T-cell (primary cell): ENCODE measurements at regions not wholly inside any gene's neighbourhood (a gene's known extent, or its start where the extent isn't known, plus 50 kb on each side); places are given as distances from the start of the nearest gene placed in this dataset.

ENCODE experiments used
- ATAC-seq, 4 experiments: fragments of 200-7000 bp in 3 of 4; fragments of 150-1000 bp in 1 of 4; cut with Tn5 transposase; replicated peaks in 1 of 4; 1 replicate in 3 of 4; 2 replicates in 1 of 4; pipeline ENCODE4 v1.10.0; 2021; ENCODE audit warnings: moderate library complexity in 3 of 4, mild to moderate bottlenecking in 2 of 4, moderate number of reproducible peaks in 1 of 4
- CTCF ChIA-PET, 2 donors: fragments of 300-600 bp; sonication (Branson Sonifier 250); formaldehyde crosslinking; loops; one replicate each; lab custom pipeline; 2022; ENCODE audit warnings: antibody characterized with exemption in 2 of 2; lab: Charles Lee
- POLR2A ChIA-PET, 2 donors: fragments of 300-600 bp; sonication (Branson Sonifier 250); formaldehyde crosslinking; loops; one replicate each; lab custom pipeline; 2022; ENCODE audit warnings: antibody characterized with exemption in 2 of 2; lab: Charles Lee
- DNase-seq, 35 experiments: peaks; one replicate each; pipeline versions ENCODE4 v3.0.0 to v3.0.0-alpha.2; 2013 to 2023
- H3K27ac ChIP-seq: one replicate; pipeline ENCODE4 v1.5.1; 2013; ENCODE audit warnings: low read length
- H3K27me3 ChIP-seq, 2 experiments: replicated peaks in 1 of 2; 1 replicate in 1 of 2; 2 replicates in 1 of 2; pipeline versions ENCODE4 v1.6.1 to v1.7.0; 2013; ENCODE audit warnings: low read length in 1 of 2, mixed read lengths in 1 of 2; ENCODE audit not compliant: control insufficient read depth in 2 of 2, insufficient read depth in 2 of 2; ENCODE audit errors: extremely low read depth in 1 of 2
- H3K36me3 ChIP-seq, 2 donors: 1 replicate in 1 of 2; 2 replicates in 1 of 2; pipeline versions ENCODE4 v1.6.1 to v1.7.0; 2013; ENCODE audit warnings: low read length in 1 of 2; ENCODE audit not compliant: control insufficient read depth in 2 of 2, insufficient read depth in 1 of 2; ENCODE audit errors: extremely low read depth in 1 of 2
- H3K4me1 ChIP-seq, 2 experiments: 1 replicate in 1 of 2; 2 replicates in 1 of 2; pipeline versions ENCODE4 v1.6.1 to v1.7.0; 2013; ENCODE audit warnings: low read length in 2 of 2, mixed read lengths in 1 of 2; ENCODE audit not compliant: insufficient read depth in 2 of 2, control insufficient read depth in 1 of 2; ENCODE audit errors: extremely low read depth in 1 of 2
- H3K4me3 ChIP-seq, 2 donors: 1 replicate in 1 of 2; 2 replicates in 1 of 2; pipeline versions ENCODE4 v1.5.1 to v1.7.0; 2013; ENCODE audit warnings: mild to moderate bottlenecking in 2 of 2, low read length in 1 of 2, moderate library complexity in 1 of 2; ENCODE audit not compliant: control insufficient read depth in 1 of 2; ENCODE audit errors: extremely low read depth in 1 of 2
- H3K9me3 ChIP-seq: 2 replicates; pipeline ENCODE4 v1.7.0; 2013
- H3K27ac Mint-ChIP-seq, 2 donors: one replicate each; pipeline ENCODE4 v1.8.0; 2020 to 2021; ENCODE audit warnings: mild to moderate bottlenecking in 2 of 2, mixed read lengths in 2 of 2
- H3K27me3 Mint-ChIP-seq, 2 donors: one replicate each; pipeline ENCODE4 v1.8.0; 2021 to 2022; ENCODE audit warnings: mixed read lengths in 2 of 2
- H3K36me3 Mint-ChIP-seq: one replicate; pipeline ENCODE4 v1.8.0; 2021; ENCODE audit warnings: mixed read lengths
- H3K4me1 Mint-ChIP-seq, 3 donors: one replicate each; pipeline ENCODE4 v1.8.0; 2020 to 2022; ENCODE audit warnings: mixed read lengths in 3 of 3, mild to moderate bottlenecking in 1 of 3
- H3K4me3 Mint-ChIP-seq, 3 donors: one replicate each; pipeline ENCODE4 v1.8.0; 2020 to 2022; ENCODE audit warnings: mild to moderate bottlenecking in 3 of 3, mixed read lengths in 3 of 3, moderate library complexity in 3 of 3
- H3K9me3 Mint-ChIP-seq, 3 donors: one replicate each; pipeline ENCODE4 v1.8.0; 2020 to 2022; ENCODE audit warnings: mixed read lengths in 3 of 3
- WGBS: methylation state at CpG from one replicate; pipeline ENCODE4 v1.1.5; 2013; ENCODE audit warnings: missing lambda C conversion rate; ENCODE audit not compliant: insufficient coverage; 5-methylcytosine and 5-hydroxymethylcytosine counted together

DNA sequence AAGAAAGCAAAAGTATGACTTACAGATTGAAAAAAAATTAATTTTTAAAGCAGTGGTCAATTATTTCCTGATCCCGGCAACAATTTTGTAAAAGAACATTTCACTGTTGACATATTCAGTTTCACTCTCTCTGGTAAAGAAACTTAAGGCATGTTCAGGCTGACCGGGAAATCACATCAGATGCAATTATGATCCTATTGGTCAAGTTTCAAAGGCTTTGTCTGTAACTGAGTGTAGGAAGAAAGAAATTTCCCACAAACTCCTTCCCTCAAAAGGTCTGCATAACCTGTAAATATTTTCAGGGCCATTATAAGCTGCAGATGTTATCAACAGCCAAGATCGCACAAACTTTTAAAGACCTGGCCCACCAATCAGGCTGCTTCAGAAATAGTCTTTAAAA lies 205.4 kb upstream of the IGF1R start:
- H3K4me1 Mint-ChIP-seq = no peaks in the 10 kb centered on the region
- no CpG with 5 or more reads among the region's 3 CpGs for WGBS
- POLR2A ChIA-PET = no interaction called here

DNA sequence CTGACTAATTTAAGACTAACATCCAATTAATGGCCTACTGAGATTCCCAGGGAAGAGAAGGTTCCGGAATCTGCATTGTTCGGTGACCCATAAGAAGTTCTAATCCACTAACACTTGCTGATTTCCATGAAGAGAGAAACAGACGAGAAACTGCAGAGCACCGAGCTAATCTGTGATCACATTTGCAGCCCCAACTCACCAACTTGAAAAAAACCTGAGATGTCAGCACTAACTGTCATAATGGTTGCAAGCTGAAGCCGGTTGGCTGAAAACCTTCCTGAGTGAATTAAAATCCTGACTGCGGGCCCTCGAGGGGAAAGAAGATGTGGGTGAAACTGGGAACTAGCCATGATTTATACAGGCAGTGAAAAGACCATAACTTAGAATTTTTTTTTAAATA lies 204.8 kb upstream of the IGF1R start:
- POLR2A ChIA-PET = no interaction called here
- CTCF ChIA-PET = no interaction called here
- Histone ChIP-seq H3K36me3 (no peaks in the 10 kb centered on the region), H3K9me3 (no peaks in the 10 kb centered on the region), H3K4me3 (no peak overlapping the region), H3K4me1 (no peaks in the 10 kb centered on the region), H3K27me3 (peaks cover 0 to 18% of the 10 kb centered on the region in 2 experiments), H3K27ac (no peak overlapping the region)
- no peak for DNase-seq
- 86% methylated on average over 5 of the region's 7 CpGs for WGBS
- no peaks in the 10 kb centered on the region for H3K36me3 Mint-ChIP-seq
- H3K4me1 Mint-ChIP-seq = no peaks in the 10 kb centered on the region
- peaks cover 14 to 19% of the 10 kb centered on the region in 2 donors for H3K27me3 Mint-ChIP-seq
- no peak overlapping the region for H3K4me3 Mint-ChIP-seq
- ATAC-seq = no peak
- H3K27ac Mint-ChIP-seq = no peak overlapping the region
- no peaks in the 10 kb centered on the region for H3K9me3 Mint-ChIP-seq

More for the DNA sequence above, 205.4 kb upstream of the IGF1R start:
- Histone ChIP-seq H3K4me1 (no peaks in the 10 kb centered on the region), H3K27ac (no peak overlapping the region), H3K4me3 (no peak overlapping the region), H3K27me3 (peaks cover 0 to 18% of the 10 kb centered on the region in 2 experiments), H3K36me3 (no peaks in the 10 kb centered on the region), H3K9me3 (no peaks in the 10 kb centered on the region)
- Mint-ChIP-seq H3K9me3 (no peaks in the 10 kb centered on the region), H3K36me3 (no peaks in the 10 kb centered on the region), H3K4me3 (no peak overlapping the region), H3K27ac (no peak overlapping the region), H3K27me3 (peaks cover 14 to 19% of the 10 kb centered on the region in 2 donors)
- CTCF ChIA-PET = no interaction called here
- DNase-seq = no peak
- ATAC-seq = no peak

DNA sequence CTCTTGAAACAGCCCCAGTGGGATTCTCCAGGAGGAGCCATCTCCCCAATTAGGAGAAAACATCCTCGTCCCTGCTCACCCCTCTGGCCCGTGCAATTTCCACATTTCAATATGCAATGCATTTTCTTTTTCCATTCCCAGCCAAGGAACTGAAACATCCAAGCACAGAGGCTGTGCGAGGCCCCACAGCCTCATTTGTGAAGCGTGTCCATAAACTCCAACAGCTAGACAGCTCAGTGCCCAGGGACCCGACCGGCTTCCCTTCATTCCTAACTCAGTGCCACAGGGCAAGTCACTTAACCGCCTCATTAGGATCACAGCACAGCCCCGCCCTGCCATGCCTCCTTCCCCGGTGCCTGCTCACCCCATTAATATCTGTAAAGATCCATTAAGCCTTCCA lies 204.2 kb upstream of the IGF1R start:
- CTCF ChIA-PET = no interaction called here
- Mint-ChIP-seq H3K4me1 (no peaks in the 10 kb centered on the region), H3K27ac (no peak overlapping the region)

DNA sequence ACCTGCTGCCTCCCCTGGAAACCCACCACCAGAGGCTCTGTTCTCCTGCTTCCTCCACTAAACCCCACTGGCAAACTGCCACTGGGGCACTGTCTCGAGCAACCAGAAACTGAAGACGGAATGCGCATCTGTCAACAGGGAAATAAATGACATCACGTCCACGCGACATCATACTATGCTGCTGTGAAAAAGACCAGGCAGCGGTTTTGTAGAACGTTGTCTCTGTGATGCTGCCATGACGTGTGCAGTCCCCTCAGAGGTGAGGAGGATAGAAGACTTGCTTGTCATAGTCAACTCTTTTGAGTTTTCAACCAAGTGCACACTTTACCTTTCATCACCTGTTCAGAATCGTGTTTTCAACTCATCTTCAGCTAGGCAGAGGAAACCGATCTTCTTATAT lies 203.0 kb upstream of the IGF1R start:
- Mint-ChIP-seq H3K4me1 (no peaks in the 10 kb centered on the region), H3K9me3 (no peaks in the 10 kb centered on the region), H3K4me3 (no peak overlapping the region), H3K27ac (no peak overlapping the region), H3K27me3 (peaks cover 18 to 19% of the 10 kb centered on the region in 2 donors), H3K36me3 (no peaks in the 10 kb centered on the region)
- DNase-seq (no peak), ATAC-seq (no peak)
- Histone ChIP-seq H3K36me3 (no peaks in the 10 kb centered on the region), H3K4me3 (no peak overlapping the region), H3K9me3 (no peaks in the 10 kb centered on the region), H3K27ac (no peak overlapping the region), H3K4me1 (no peaks in the 10 kb centered on the region), H3K27me3 (peaks cover 0 to 17% of the 10 kb centered on the region in 2 experiments)
- ChIA-PET CTCF (no interaction called here), POLR2A (no interaction called here)
- 86% methylated on average over 8 of the region's 11 CpGs for WGBS

More for the DNA sequence above, 204.2 kb upstream of the IGF1R start:
- Histone ChIP-seq H3K4me1 (no peaks in the 10 kb centered on the region), H3K27me3 (peaks cover 0 to 18% of the 10 kb centered on the region in 2 experiments), H3K27ac (no peak overlapping the region), H3K36me3 (no peaks in the 10 kb centered on the region), H3K4me3 (no peak overlapping the region), H3K9me3 (no peaks in the 10 kb centered on the region)
- 73% methylated on average over 9 of the region's 9 CpGs for WGBS
- POLR2A ChIA-PET = no interaction called here
- Mint-ChIP-seq H3K9me3 (no peaks in the 10 kb centered on the region), H3K36me3 (no peaks in the 10 kb centered on the region), H3K4me3 (no peak overlapping the region), H3K27me3 (peaks cover 14 to 20% of the 10 kb centered on the region in 2 donors)
- no peak for DNase-seq
- ATAC-seq = no peak

DNA sequence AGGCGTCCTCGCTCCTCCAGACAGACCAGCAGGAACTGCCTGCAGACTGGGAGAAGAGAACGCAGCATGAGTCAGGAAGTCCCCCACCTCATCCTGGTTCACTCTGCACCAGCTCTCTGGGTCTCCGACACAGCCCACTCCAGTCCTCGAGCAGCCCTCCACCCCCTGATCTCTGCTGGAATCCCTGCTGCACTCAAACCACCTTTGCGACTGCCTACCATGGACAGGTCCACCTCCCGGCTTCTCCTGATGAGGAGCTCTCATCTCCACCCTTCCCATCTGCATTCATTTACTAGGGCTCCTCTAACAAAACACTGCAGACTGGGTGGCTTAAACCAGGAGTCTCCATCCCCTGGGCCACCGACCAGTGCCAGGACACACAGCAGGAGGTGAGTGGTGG lies 202.3 kb upstream of the IGF1R start:
- H3K4me3 ChIP-seq = no peak overlapping the region
- Mint-ChIP-seq H3K27me3 (peaks cover 14 to 19% of the 10 kb centered on the region in 2 donors), H3K4me1 (no peaks in the 10 kb centered on the region), H3K9me3 (no peaks in the 10 kb centered on the region), H3K4me3 (no peak overlapping the region), H3K36me3 (no peaks in the 10 kb centered on the region), H3K27ac (no peak overlapping the region)
- ChIA-PET CTCF (no interaction called here), POLR2A (no interaction called here)
- 84% methylated on average over 7 of the region's 8 CpGs for WGBS
- no peaks in the 10 kb centered on the region for H3K36me3 ChIP-seq
- DNase-seq (no peak), ATAC-seq (no peak)
- no peak overlapping the region for H3K27ac ChIP-seq
- H3K27me3 ChIP-seq = peaks cover 0 to 20% of the 10 kb centered on the region in 2 experiments
- no peaks in the 10 kb centered on the region for H3K9me3 ChIP-seq
- no peaks in the 10 kb centered on the region for H3K4me1 ChIP-seq

DNA sequence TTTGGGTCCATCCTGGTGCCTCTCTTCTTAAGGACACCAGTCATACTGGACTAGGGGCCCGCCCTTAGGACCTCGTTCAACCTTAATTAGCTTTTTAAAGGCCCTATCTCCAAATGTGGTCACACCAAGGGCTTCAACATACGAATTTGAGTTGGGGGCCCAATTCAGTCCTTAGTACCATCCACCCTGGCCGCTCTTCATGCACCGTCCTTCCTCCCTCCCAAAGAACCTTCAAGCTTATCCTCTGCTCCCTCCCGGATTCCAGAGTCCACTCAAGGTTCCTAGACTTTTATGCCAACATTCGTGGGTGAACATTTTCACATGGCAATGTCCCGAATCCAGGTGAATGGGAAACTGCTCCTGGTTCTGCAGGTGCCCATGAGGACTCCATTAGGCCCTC lies 201.3 kb upstream of the IGF1R start:
- no peak overlapping the region for H3K4me3 Mint-ChIP-seq
- Histone ChIP-seq H3K36me3 (no peaks in the 10 kb centered on the region), H3K4me1 (no peaks in the 10 kb centered on the region), H3K9me3 (no peaks in the 10 kb centered on the region), H3K4me3 (no peak overlapping the region), H3K27me3 (peaks cover 0 to 20% of the 10 kb centered on the region in 2 experiments), H3K27ac (no peak overlapping the region)
- DNase-seq (no peak), ATAC-seq (no peak)
- no peaks in the 10 kb centered on the region for H3K36me3 Mint-ChIP-seq
- no peaks in the 10 kb centered on the region for H3K9me3 Mint-ChIP-seq
- 72% methylated on average over 7 of the region's 8 CpGs for WGBS
- POLR2A ChIA-PET = no interaction called here
- CTCF ChIA-PET = no interaction called here
- H3K4me1 Mint-ChIP-seq = no peaks in the 10 kb centered on the region
- no peak overlapping the region for H3K27ac Mint-ChIP-seq
- H3K27me3 Mint-ChIP-seq = peaks cover 10 to 15% of the 10 kb centered on the region in 2 donors

DNA sequence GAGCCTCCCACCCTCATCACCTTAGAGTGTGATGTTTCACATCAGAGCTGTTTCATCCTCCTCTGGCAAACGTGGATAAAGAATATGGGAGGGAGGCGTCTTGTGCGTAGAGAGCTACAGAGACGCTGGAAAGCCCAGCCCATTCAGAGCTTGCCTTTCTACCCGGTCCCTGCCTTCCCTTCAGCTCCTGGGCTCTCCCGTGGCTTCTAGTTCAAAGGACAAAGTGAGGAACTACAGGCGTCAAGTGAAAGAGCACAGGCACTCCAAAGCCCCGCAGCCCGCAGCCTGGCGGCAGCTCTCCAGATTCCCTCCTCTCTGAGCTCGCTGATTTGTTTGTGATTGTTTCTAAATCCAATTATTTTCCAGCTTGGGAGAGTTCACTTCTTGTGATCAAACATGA lies 197.1 kb upstream of the IGF1R start:
- H3K36me3 ChIP-seq = no peaks in the 10 kb centered on the region
- DNase-seq = no peak
- ChIA-PET POLR2A (no interaction called here), CTCF (no interaction called here)
- WGBS = 82% methylated on average over 6 of the region's 11 CpGs
- H3K27me3 ChIP-seq = peaks cover 0 to 12% of the 10 kb centered on the region in 2 experiments
- ATAC-seq = no peak
- Mint-ChIP-seq H3K4me1 (no peaks in the 10 kb centered on the region), H3K27ac (no peak overlapping the region), H3K9me3 (no peaks in the 10 kb centered on the region), H3K27me3 (peaks cover 6 to 10% of the 10 kb centered on the region in 2 donors), H3K4me3 (no peak overlapping the region), H3K36me3 (no peaks in the 10 kb centered on the region)
- H3K4me1 ChIP-seq = no peaks in the 10 kb centered on the region
- no peak overlapping the region for H3K4me3 ChIP-seq
- H3K27ac ChIP-seq = no peak overlapping the region
- no peaks in the 10 kb centered on the region for H3K9me3 ChIP-seq
